DMS 273 (cell line): ENCODE measurements at regions not wholly inside any gene's neighbourhood (a gene's known extent, or its start where the extent isn't known, plus 50 kb on each side); places are given as distances from the start of the nearest gene placed in this dataset.

ENCODE experiments used
- DNase-seq: peaks from one replicate; lab custom pipeline; 2025; ENCODE audit not compliant: unreplicated experiment; lab: John Stamatoyannopoulos, UW

DNA sequence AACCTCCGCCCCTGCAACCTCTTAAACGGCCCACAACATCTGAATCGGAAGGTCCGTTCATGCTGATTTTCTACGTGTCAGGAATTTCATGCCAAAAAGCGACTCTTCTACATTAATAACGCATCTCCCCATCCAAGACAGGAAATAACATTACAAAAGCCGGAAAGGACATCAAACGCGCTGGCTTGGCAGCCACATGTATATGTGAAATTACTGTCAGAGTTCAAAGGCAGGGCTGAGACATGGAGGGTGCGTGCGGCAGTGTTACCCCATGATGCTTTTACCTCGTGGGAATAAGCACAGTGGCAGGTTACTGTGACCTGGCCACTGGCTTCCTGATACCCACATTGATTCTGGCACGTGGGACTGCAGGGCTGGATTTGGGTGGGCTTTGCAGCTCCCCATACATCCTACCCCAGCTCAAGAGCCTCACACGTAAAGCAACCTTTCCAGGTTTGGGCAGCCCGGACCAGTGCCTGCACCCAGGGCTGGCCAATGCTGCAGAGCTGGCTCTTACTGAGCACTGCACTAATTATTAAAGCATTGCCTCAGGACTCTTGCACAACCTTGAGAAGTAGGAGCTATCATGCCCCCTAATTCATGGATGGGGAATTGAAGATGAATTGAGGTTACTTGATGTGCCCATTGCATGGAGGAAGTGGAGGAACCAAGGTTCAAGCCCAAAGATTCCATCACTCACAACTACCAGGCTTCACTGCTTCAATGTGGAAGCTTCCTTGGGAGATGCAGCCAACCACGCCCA lies 120.6 kb upstream of the FOXF1 start:
- no peak for DNase-seq

DNA sequence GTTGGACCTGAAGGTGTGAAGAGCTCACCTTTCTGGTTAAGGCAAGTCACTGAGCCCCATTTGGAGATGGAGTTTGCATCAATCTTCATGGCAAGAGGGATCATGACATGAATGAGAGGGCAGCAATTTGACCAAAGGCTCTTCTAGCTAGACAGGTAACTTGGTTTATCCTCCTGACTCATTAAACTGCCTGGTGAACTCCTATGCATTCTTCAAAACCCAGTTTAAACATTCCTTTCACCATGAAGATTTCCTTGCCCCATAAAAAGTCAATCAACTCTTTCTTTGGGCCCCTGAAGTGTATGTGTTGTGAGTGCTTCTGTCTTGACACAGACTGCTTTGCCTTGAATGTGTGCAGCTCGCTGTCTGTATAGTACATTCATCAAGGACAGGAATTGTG lies 120.0 kb upstream of the FOXF1 start:
- DNase-seq = no peak

DNA sequence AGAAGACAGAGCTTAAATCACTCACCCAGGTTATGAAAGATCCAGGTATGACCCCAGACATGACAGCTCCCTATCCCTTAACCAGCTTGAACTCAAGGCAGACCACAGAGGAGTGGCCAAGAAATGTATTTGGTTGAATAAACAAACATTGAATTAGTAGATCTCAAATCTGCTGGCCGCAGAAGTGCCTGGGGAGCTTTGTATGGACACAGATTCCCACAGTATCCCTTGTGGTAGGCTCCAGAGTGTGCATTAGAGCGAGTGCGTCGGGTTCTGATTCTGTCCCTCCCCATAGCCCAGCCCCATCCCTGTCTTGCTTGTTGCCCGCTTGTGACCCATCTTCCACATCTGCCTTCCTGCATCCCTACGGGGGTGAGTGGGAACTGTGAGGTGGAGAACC lies 118.8 kb upstream of the FOXF1 start:
- DNase-seq = no peak

DNA sequence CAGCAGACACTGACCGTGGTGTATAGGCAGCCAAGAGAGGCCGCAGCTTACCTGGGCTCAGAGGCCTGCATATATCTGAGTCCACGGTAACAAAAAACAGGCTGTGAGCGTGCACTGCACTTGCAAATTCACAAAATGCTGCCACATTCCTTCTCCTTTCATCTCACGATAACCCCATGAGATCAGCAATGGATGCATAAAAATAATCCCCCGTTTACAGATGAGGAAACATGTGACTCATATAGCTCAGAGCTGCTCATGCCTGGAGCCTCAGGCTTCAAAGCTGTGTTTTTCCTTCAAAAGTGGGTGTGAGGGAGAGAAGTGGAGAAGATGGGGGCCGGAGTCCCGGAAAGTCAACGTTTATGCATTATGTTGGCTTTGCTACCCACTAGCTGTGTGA lies 118.3 kb upstream of the FOXF1 start:
- DNase-seq = no peak

DNA sequence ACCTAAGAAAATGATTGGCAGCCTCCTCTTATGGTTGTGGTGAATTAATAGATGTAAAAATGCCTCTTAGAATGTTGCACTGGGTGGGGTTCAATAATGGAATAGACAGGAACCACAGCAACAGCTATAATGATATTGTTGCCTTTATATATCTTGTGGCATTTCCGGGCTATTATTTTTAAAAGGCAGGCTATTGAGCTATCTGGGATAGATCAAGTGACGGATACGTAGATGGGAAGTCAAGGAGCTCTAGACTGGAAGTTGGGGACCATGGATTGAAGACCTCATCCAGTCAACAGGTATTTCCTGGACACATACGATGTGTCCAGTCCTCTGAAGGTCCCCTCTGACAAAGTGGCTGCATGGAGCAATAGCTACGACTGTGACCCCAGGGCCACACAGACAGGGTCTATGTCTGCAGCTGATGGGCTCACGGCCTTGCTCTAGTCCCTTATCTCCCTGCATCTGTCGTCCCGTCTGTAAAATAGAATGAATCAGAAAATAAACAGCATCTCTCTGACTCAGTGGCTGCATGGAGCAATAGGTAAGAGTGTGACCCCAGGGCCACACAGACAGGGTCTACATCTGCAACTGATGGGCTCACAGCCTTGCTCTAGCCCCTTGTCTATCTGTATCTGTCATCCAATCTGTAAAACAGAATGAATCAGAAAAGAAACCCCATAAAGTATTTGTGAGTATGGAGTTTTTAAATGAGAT lies 117.7 kb upstream of the FOXF1 start:
- no peak for DNase-seq

DNA sequence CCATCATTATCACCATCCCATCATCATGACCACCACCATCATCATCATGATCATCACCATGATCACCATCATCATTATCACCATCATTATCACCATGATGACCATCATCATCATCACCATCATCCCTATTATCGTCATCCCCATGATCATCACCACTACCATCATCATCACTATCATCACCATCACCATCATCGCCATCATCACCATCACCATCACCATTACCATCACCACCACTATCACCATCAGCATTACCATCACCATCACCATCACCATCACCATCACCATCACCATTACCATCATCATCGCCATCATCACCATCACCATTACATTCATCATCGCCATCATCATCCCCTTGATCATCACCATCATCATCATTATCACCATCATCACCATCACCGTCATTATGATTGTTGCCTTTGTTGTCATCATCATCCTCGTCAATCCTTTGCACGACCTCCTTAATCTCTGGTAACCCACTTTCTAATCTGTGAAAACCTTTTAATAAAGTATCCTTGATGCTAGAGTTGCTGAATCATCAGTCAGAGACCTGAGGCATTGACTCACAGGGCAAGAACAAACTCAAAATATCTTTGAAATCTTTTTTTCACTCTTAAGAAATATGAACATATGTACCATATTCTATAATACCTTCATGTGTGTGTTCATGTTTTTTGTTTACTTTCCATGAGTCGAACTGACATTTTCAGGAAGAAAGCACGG lies 116.3 kb upstream of the FOXF1 start:
- DNase-seq = no peak

DNA sequence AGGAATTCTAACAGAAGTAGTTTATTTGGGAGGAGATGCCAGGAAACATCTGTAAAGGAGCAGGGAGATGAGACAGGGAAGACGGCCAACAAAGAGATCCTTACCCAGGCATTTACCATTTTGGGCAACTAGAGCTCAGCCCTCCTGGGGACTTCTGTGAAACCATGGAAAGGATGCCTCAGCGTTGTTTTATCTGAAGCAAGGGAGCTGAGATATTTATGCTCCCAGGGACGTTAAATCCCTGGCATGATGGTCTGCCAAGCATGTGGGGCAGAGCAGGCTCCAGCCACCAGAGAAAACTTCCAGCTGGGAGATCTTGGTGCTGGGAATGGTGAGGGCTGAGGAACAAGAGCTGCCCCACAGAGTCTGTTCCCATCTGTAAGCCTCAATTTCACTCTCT lies 114.8 kb upstream of the FOXF1 start:
- no peak for DNase-seq

DNA sequence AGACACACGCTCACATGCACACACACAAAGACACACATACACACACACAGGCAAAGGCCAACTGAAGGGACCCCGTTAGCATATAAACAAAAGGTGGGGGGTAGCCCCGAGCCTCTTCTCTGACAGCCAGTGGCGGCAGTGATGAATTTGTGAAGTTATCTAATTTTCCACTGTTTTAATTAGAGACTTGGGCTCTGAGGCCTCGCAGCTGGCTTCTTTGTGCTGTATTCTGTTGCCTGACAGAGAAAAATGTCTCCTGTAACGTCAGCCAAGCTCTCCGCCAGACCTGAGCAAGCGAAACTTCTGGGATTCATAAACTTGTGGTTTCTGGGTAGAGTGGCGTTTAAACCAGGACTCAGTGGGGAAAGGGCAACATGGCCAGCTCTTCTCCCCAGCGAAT lies 113.9 kb upstream of the FOXF1 start:
- DNase-seq = no peak

DNA sequence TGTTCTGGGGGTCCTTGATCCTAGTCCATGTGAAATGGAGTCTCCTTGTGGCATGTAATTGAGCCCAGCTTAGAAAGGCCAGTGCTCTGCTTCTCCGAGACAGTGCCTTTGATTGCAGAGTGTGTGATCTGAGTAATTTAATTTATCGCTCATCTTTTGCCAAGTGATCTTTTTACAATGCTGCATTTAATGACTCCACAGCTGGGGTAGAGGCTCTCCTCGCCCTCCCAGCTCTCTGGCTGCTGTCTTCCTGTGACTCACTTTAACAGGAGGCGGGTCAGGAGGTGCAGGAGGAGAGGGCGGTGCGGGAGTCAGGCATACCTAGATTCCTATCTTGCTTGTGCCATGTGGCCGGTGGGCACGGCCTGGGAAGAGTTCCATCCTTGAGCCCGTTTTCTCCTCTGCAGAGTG lies 113.4 kb upstream of the FOXF1 start:
- no peak for DNase-seq

DNA sequence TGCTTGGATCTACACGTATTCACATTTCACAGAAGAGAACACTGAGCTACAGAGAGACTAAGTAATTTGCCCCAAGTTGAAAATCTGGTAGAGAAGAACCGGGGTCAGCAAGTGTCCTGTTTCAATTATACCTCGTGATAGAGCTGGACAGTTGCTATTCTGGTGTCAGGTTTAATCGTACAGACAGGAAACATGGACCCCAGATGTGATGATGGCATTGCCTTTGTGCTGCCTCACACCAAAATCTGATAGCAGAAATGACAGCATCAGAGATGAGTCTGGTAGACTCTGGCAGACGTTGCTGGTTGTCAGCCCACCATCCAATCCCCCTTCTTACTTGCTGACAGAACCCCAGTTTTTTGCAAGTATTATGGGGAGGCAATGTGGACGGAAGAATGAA lies 112.1 kb upstream of the FOXF1 start:
- no peak for DNase-seq

DNA sequence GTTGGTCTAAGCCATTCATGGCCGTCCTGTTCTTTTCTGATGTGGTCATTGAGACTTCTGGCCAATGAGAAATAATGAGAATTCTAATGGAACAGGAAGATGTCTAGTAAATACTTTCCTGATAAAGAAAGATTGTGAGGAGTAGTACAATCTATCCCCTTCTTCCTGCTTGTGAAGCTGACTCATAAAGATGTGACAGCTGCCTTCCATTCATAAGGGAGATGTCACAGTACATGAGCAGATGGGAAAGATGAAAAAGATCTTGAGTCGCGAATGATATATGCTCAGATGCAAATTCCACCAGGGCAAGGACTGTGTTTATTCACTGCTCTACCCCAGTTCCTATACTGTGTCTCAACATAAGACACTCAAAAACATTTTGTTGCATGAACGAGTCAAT lies 111.7 kb upstream of the FOXF1 start:
- DNase-seq = no peak

DNA sequence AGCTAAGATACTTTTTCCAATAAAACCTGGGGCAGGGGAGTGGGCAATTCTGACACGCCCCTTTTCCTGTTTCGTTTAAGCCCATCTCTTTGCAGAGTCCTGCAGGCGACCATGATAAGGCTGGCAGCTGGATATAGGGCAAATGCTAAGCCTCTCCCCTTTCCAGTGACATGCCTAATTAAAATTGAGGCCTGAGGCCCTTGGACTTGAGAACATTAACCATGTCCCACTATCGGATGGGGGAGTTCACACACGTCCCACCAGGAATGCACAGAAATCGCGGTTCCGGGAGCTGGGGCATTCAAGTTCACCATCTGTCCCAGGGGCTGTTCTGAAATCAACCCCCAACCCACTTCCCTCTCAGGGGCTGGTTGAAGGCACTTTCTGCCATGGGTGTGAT lies 109.2 kb upstream of the FOXF1 start:
- no peak for DNase-seq

DNA sequence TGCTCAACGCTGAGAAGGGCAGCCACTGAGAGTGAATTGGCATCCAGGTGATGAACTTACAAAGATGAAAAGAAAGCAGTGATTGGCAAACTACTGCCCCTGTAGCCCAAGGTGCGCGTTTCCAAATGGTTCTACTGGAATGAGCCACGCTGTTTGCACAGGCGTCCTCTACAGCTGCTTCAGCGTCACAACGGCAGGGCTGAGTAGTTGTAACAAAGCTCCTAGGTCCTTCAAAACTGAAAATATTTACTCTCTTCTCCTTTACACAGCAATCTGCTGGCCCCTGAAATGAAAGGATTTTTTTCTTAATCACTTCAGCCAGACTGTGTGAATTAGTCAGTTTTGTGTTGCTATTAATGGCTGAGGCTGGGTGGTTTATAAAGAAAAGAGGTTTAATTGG lies 107.2 kb upstream of the FOXF1 start:
- no peak for DNase-seq

DNA sequence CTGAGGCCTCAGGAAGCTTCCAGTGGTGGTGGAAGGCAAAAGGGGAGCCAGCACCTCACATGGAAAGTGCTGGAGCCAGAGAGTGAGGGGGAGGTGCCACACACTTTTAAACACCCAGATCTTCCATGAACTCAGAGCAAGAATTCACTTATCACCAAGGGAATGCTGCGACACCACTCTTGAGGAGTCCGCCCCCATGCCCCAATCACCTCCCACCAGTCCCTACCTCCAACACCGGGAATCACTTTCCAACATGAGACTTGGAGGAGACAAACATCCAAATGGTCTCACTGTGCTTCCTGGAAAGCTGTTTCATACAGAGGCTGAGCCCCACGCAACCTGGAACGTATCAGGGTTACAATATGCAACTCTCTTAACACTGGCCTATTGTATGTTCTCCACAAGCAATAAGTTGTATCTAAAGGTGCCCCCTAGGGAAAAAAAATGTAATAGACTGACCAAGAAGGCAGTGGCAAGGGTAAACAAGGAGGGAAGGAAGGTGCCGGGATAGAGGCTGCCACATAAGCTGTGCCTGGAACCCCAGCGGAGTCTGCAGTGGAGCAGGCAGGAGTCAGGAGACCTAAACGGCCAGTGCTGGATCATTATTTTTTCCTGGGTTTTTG lies 106.7 kb upstream of the FOXF1 start:
- DNase-seq = no peak

DNA sequence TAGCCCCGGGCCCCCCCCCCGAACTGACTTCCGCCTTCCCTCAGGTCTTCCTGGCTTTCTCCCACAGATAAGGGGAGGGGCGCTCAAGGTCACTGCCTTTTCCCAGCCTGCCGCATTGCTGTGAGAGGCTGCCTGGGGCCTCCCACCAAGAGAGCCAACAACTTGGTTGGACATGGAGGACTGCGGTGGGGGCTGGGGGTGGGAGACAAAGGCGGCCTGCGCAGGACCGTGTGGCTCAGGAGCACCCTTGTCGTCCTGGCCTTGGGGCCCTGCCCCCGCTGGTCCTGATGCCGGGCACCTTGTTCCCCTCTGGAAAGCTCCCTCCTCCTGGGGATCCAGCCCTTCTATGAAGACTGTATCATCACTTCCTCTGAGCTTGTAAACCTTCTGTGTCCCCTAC lies 105.6 kb upstream of the FOXF1 start:
- no peak for DNase-seq

DNA sequence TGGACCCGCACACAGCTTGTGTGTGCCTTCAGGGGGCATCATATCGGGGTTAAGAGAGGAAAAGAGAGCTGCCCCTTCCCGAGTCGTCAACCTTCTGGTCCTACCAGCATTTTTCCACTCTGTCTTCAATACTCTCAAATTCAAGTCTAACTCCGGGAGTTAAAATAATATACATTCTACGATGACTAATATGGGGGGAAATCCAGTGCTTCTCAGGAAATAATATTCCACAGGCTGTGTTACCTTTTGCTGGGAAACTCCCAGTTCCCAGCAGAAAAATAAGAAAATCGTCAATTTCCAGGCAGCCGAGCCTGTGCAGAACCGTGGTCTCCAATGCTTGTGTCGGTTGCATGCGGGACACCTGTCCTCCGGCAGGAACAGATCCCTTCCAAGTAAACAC lies 105.0 kb upstream of the FOXF1 start:
- DNase-seq = no peak

DNA sequence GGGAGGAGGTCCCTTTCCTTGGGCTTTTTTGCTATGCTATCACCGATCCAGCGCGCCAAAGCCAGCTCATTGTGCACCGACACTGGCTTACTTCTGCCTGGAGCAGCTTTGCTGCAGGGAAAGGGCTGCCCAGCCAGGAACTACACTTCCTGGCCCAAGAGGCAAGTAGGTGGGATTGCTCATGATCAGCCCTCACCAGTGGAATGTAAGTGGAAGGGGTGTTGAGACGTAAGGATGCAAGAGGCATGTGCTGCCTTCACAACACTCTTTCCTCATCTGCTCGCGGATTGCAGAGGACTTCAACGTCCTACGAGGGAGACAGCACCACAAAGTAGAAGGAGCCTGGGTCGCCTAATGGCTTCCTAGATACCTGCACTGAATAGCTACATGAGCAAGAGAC lies 104.3 kb upstream of the FOXF1 start:
- DNase-seq = no peak

DNA sequence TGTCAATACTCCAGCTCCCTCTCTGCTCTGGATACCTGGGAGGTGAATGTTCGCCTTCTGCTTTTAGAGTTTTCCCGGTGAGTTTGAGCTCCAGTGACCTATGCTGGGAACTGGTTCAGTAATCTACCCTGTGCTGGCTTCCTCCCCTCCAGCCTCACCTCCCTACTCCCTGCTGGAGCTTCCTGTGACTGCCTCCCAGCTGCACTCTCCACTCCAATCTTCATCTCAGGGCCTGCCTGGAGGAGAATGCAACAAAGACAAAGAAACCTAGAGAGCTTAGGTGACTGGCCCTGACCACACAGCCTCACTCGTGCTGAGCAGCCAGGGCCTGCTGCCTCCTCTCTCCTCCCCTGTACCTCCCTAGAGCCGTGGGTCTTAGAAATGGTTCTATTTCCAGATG lies 101.6 kb upstream of the FOXF1 start:
- no peak for DNase-seq

DNA sequence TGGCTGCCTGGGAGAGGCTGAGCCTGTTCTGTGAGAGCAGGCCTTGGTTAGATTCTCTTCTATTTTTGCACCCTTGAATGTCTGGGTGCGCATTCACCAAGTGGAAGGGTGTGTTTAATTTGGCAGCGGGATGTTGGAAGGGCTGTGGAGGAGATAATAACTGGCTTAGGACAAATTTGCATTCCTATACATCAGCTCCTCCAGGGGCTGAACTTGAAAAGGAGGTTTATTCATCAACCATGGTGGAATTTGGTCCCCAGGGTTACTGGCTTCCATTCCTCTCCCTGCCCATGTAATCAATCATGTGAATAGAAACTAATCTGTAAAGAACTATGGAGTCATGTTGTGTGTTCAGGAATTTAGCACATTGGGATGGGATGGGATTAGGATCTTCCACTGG lies 100.2 kb upstream of the FOXF1 start:
- DNase-seq = no peak

DNA sequence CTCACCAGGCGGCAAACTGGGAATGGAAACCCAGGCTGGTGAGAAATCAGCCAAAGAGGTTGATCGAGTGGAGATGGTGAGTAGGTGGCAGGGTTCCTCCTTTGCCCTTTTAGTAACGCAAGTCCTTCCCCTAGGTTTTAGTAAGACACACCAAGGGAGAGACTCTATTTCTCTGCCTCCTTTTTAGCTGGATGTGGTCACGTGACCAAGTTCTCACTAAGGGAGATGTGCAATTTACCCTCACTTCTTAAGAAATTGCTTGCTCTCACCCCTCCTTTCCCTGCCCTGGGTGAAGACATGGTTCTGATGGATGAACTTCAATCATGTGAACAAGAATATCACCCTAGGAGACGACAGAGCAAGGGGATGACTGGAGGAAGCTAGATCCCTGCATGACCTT lies 99.8 kb upstream of the FOXF1 start:
- no peak for DNase-seq

DNA sequence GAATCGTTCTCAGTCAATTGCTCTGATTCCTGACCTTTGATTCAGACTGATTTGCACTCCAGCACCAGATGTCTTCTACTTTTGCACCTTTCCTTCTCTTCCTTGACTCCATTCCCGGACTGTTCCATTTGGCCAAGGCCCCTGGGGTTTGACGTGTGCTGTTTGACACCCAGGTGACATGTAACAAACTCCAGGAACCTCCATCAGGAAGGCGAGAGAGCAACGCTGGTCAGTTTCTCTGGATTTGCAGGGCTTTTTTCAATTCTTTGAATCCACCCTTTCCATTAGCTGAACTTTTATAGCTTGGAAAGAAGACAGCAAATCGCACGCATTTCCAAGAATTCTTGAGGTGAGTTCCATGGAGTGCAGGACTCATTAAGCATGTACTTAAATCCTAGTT lies 98.4 kb upstream of the FOXF1 start:
- DNase-seq = no peak
